AG20443 (cell line): ENCODE measurements at regions not wholly inside any gene's neighbourhood (a gene's known extent, or its start where the extent isn't known, plus 50 kb on each side); places are given as distances from the start of the nearest gene placed in this dataset.
A peak's percentile ranks its signal among the peaks of the same experiment; 100 is the strongest.

Source experiments
- DNase-seq: peaks from one replicate; pipeline ENCODE4 v3.0.0; 2012; ENCODE audit warnings: low spot score, mixed read lengths

DNA sequence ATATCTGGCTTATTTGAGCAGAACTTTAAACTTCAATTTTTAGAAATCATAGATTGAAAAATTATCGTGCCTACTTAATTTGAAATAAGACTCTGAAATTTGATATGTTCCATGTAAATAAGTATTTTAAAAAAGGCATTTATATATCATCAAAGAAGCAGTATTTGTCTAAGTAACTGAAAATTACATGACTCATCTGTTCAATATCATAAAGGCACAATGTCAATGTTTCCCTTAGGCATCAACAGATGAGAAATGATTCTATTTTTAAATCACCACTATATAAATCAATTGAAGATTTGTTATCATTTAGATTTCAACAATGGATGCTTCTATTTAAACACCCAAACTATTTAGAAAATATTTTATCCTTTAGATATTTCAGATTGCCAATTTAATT, 142.9 kb upstream of the POU5F2 start:
- DNase-seq = no peak

DNA sequence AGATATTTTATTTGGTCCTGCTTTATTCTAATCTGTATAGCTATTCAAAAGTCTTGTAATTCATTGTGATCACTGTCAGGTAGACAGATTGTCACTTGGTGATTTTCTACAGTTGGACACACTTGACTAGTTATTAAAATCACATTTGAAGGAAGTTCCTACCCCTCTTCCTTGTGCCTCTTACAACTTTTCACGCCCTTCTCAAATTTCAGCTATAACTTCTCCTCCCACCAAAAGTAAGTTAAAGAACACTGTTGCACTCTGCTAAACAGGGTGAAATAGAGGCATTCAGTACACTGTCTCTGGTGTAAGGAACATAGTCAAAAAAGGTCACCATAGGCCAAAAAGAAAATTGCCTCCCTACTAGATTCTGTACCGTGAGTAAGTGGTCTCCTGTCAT, 142.1 kb upstream of the POU5F2 start:
- DNase-seq = no peak

DNA sequence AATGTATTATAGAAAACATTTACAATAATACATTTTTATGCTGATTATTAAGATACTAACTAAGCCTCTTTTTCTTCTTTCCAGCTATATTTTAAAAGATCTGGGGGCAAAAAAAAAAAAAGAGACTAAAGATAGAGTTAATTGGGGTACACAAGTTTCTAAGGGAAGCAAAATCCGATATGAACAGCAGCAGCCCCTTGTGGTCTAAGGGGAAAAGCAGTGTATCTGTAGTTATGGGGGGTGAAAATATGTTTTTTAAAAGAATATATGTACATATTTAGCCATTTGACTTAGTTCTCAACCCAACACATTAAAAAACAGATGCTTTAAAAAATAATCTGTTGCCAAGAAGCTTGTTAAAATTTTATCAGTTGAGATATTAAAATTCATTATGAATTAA, 134.3 kb upstream of the POU5F2 start:
- DNase-seq = no peak

GRCh38 chr5:93874491-93874890, 133.1 kb upstream of the POU5F2 start:
- no peak for DNase-seq

DNA sequence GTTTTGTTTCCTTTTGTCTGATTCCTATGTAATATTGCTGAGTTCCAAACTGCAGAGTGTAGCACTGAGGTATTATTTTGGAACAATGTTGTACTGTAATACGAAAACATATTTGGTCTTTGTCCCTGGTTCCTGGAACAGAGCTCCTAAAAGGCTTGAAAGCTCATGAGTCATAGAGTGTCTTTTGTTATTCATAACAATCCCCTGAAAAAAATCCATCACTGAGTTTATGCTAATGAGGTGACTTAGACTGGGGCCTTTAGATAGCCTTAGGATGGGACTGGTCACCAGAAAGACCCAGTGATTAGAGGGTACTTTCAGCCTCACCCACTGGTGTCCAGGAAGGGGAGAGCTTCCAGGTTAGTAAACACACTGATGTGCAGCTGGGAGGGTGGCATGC, 132.7 kb upstream of the POU5F2 start:
- peak; percentile 26 for DNase-seq

GRCh38 chr5:93873211-93873736, 131.9 kb upstream of the POU5F2 start:
- no peak for DNase-seq

DNA sequence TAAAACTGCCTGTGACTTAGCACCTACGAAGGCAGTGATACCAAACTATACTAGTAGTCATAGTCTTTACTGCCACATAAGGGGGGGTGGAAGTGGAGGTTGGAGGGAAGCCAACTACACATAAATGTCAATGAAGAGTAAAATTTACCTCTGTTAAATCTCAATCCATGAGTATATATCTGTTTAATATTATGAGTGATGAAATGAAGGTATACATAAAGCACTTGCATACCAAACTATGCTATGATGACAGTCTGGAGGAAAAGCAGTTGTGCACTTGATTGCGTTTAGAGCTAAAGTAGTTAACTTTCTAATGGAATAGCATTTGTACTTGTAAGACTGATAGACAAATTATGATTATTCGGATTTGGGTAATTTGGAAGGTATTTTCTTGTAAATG, 129.2 kb upstream of the POU5F2 start:
- no peak for DNase-seq

DNA sequence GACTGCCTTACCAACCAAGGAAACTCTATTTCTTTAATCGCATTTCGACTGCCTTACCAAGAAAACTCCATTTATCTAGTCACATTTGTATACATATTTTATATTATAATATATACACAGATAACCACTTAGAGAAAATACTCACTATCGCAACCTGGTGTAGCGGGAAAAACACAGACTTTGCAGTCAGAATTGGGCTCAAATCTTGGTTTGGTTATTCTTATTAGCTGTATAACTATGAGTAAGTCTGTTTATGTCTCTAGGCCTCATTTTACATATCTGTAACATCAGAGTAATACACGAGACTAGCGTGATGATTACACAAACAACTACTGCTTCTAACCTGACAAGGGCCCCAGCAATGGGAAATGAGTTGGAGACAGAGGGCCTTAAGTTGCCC, 127.5 kb upstream of the POU5F2 start:
- no peak for DNase-seq

DNA sequence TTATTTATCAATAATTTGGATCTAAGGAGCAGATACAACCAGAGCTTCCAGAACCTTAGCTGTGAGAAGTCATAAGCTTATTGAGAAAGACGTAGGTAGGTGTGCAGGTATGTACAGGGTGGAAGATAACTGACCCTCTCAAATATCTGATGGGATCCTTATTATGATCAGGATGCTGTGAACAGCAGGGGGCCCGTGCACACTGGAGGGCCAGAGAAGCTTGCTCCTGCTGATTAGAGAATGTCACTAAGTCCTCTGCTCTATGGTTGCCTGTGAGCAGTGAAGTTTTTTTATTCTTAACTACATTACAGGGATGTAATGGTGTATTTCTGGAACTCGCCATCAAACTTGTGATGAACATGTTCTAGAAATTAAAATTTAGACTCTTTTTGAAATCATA, 108.9 kb upstream of the POU5F2 start:
- DNase-seq = no peak

DNA sequence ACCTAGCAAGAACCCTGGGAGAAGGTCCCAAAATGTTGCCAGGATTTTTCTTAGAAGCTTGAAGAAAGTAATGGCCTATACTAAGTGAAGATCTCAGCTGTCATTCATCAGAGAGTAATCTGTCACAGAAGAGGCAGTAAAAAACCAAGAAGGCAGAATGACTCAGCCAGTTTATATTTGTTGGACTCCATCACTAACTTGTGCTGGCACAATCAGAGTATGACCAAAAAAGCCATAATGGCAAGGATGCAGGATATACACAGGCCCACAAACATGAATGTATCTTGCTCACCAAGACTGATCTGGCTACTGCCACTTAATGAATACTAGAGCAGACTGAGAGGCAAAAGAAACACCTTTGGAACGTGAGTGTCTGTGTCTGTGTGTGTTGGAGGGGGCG, 104.0 kb upstream of the POU5F2 start:
- no peak for DNase-seq

DNA sequence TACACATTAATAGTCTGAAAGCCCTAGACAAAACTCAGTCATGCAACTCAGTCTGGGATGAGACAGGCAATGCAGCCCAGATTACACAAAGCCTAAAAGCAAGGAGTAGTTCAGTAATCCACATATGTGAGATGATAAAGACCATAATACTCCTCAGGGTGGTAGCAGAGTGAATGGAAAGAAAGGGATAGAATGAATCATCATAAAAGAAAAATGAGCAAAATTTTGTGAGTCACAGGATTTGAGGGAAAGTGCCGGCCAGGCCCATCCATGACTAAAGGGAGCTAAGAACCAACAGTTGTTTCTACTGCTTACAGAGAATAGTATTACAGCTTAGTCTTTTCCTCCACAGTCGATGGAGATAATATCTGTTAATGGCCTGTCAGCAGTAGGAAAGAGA, 90.0 kb upstream of the POU5F2 start:
- DNase-seq = peak; percentile 83

DNA sequence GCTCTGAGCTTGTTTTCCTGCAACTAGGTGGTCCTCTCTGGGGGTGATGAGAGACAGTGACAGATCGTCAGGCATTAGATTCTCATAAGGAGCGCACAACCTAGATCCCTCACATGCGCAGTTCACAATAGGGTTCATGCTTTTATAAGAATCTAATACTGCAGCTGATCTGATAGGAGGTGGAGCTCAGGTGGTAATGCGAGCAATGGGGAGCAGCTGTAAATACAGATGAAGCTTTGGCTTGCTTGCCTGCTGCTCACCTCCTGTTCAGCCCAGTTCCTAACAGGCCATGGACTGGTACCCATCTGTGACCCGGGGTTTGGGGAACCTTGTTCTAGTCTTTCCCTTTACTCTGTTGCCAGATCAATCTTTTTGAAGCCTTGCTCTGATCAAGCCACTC, 89.5 kb upstream of the POU5F2 start:
- no peak for DNase-seq

DNA sequence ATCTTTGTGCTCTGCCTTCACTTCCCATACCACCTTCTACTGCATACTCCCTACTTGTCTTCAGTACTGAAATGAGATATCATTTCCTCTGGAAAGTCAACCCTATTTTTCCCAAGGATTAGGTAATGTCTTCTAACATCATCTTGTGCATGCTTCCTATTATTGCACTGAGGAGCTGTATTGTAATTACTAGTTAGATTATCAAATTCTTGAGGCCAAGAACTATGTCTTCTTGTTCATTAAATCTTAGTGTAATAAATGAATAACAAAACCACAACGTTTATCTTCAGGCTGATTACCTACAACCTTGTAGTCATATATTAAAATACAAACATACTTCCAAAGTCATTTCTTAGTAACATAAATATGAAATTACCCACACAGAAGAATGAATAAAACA, 87.9 kb upstream of the POU5F2 start:
- DNase-seq = no peak

- no peak for DNase-seq
These were observed 80.6 kb upstream of the POU5F2 start for GRCh38 chr5:93821891-93822415.

- DNase-seq = no peak
These were observed 78.3 kb upstream of the POU5F2 start for GRCh38 chr5:93819668-93820067.

DNA sequence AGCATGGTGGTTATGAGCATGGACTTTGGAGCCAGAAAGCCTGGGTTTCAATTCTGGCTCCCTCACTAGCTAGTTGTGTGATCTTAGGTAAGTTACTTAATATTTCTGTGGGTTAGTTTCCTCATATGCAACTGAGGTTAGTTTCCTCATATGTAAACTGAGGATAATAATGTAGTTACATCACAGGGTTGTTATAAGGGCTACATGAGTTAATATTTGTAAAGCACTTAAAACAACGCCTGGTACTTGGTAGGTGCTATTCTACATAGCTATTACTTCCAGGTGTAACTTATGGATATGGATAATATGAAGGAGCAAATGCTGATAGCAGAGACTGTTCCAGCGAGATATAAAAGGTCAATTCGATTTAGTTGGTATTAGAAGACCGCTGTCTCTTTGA, 69.4 kb upstream of the POU5F2 start:
- no peak for DNase-seq

- no peak for DNase-seq
These were observed 68.0 kb upstream of the POU5F2 start for GRCh38 chr5:93809430-93809829.

DNA sequence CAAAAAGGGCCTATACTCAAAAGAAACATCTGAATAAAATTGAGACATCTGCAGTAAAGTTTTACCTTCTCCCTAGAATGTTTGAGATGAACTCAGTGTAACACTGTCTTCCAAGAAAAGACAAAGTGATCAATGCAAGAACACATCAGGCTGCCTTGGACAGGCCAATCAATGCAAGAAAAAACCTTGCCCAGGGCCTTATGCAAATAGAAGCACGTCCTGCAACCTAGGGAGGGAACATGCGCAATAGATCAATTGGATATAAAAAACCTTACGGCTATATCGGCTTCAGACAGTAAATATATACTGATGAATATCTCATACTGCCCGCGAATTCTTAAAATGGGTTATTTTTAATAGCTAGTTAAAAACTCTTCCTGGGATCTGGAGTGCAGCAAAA, 66.4 kb upstream of the POU5F2 start:
- DNase-seq = no peak

- no peak for DNase-seq
These were observed 64.4 kb upstream of the POU5F2 start for GRCh38 chr5:93805616-93806379.

- peak; percentile 28 for DNase-seq
These were observed 59.8 kb upstream of the POU5F2 start for GRCh38 chr5:93800988-93801811.

GRCh38 chr5:93794954-93795353, 53.6 kb upstream of the POU5F2 start:
- no peak for DNase-seq

GRCh38 chr5:93793159-93793781, 51.9 kb upstream of the POU5F2 start:
- DNase-seq = no peak

- DNase-seq = no peak
These were observed 50.1 kb upstream of the POU5F2 start for GRCh38 chr5:93791518-93791972.
